ENCODE measurements at regions not wholly inside any gene's neighbourhood (a gene's known extent, or its start where the extent isn't known, plus 50 kb on each side); places are given as distances from the start of the nearest gene placed in this dataset.
"Not testable (repeated sequence)": the region's sequence is repeated elsewhere in the genome, so short reads cannot be mapped to it uniquely, and the experiment has no call there.

- Histone ChIP-seq H3K9me3 (peaks cover under 1% of the 10 kb centered on the region; the same call in 1 of the 2 replicates), H3K27me3 (no peaks in the 10 kb centered on the region), H3K36me3 (no peaks in the 10 kb centered on the region), H3K4me3 (ENCODE audit: low read depth, low read length) (no peak overlapping the region), H3K4me1 (peaks cover 4% of the 10 kb centered on the region; the same call in 1 of the 2 replicates)
- TF ChIP-seq, protein P1, sequence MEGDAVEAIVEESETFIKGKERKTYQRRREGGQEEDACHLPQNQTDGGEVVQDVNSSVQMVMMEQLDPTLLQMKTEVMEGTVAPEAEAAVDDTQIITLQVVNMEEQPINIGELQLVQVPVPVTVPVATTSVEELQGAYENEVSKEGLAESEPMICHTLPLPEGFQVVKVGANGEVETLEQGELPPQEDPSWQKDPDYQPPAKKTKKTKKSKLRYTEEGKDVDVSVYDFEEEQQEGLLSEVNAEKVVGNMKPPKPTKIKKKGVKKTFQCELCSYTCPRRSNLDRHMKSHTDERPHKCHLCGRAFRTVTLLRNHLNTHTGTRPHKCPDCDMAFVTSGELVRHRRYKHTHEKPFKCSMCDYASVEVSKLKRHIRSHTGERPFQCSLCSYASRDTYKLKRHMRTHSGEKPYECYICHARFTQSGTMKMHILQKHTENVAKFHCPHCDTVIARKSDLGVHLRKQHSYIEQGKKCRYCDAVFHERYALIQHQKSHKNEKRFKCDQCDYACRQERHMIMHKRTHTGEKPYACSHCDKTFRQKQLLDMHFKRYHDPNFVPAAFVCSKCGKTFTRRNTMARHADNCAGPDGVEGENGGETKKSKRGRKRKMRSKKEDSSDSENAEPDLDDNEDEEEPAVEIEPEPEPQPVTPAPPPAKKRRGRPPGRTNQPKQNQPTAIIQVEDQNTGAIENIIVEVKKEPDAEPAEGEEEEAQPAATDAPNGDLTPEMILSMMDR (IDR thresholded peaks at IDR 0.05; ENCODE audit: low read depth, low read length), result no peak
- DNase-seq, result no peak
Measured at GRCh38 chr17:72191921-72192799, 71.3 kb downstream of the SOX9 start.

- no peaks in the 10 kb centered on the region for H3K27me3 ChIP-seq
- peaks cover 4% of the 10 kb centered on the region; the same call in 1 of the 2 replicates for H3K4me1 ChIP-seq
- no peaks in the 10 kb centered on the region for H3K36me3 ChIP-seq
- H3K4me3 ChIP-seq (ENCODE audit: low read depth, low read length), result no peak overlapping the region
- TF ChIP-seq, protein P1 (IDR thresholded peaks at IDR 0.05; ENCODE audit: low read depth, low read length), result no peak
- DNase-seq, result no peak
- H3K9me3 ChIP-seq, result peaks cover 2% of the 10 kb centered on the region; the same call in 1 of the 2 replicates
Measured at GRCh38 chr17:72192800-72193192, 72.0 kb downstream of the SOX9 start.

- peaks cover 4% of the 10 kb centered on the region; the same call in 1 of the 2 replicates for H3K4me1 ChIP-seq
- no peaks in the 10 kb centered on the region for H3K36me3 ChIP-seq
- DNase-seq, result no peak
- H3K4me3 ChIP-seq (ENCODE audit: low read depth, low read length), result no peak overlapping the region
- TF ChIP-seq, protein P1 (IDR thresholded peaks at IDR 0.05; ENCODE audit: low read depth, low read length), result no peak
- H3K9me3 ChIP-seq, result peaks cover 2% of the 10 kb centered on the region; the same call in 1 of the 2 replicates
- H3K27me3 ChIP-seq, result no peaks in the 10 kb centered on the region
Measured at GRCh38 chr17:72193391-72194106, 72.7 kb downstream of the SOX9 start.

DNA sequence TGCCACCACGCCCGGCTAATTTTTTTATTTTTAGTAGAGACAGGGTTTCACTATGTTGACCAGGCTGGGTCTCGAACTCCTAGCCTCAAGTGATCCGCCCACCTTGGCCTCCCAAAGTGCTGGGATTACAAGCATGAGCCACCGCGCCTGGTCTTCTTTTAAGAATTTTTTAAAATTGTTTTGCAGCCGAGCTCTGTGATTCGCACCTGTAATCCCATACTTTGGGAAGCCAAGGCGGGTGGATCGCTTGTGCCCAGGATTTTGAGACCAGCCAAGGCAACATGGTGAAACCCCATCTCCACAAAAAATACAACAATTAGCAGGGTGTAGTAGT, 73.3 kb downstream of the SOX9 start:
- DNase-seq; H3K27me3 ChIP-seq; H3K4me3 ChIP-seq (ENCODE audit: low read depth, low read length); H3K9me3 ChIP-seq; H3K4me1 ChIP-seq; H3K36me3 ChIP-seq: not testable (repeated sequence)

GRCh38 chr17:72199256-72199655, 78.4 kb downstream of the SOX9 start:
- H3K27me3 ChIP-seq, result no peaks in the 10 kb centered on the region

GRCh38 chr17:72204742-72205141, 83.9 kb downstream of the SOX9 start:
- Histone ChIP-seq H3K36me3 (no peaks in the 10 kb centered on the region), H3K4me1 (no peaks in the 10 kb centered on the region), H3K27me3 (no peaks in the 10 kb centered on the region), H3K9me3 (no peaks in the 10 kb centered on the region; the same call in 1 of the 2 replicates), H3K4me3 (ENCODE audit: low read depth, low read length) (no peak overlapping the region)
- DNase-seq, result no peak
- TF ChIP-seq, protein P1 (IDR thresholded peaks at IDR 0.05; ENCODE audit: low read depth, low read length), result no peak

More at GRCh38 chr17:72199256-72199655, 78.4 kb downstream of the SOX9 start:
- TF ChIP-seq, protein P1 (IDR thresholded peaks at IDR 0.05; ENCODE audit: low read depth, low read length), result no peak
- Histone ChIP-seq H3K4me3 (ENCODE audit: low read depth, low read length) (no peak overlapping the region), H3K4me1 (no peaks in the 10 kb centered on the region), H3K9me3 (peaks cover 2% of the 10 kb centered on the region; the same call in 1 of the 2 replicates), H3K36me3 (no peaks in the 10 kb centered on the region)
- no peak for DNase-seq

Data from BE2C (cell line).